LNCaP clone FGC (cell line): ENCODE measurements at regions not wholly inside any gene's neighbourhood (a gene's known extent, or its start where the extent isn't known, plus 50 kb on each side); places are given as distances from the start of the nearest gene placed in this dataset.

ENCODE experiments used
- DNase-seq: peaks from one replicate; pipeline ENCODE4 v3.0.0-alpha.2; 2011; ENCODE audit warnings: low read depth
- H3K4me3 ChIP-seq: 2 replicates; pipeline ENCODE4 v1.5.1; 2011; ENCODE audit warnings: mild to moderate bottlenecking, low read depth, low read length, control low read depth
- TF ChIP-seq, protein P1 (sequence below): IDR thresholded peaks from 2 replicates; pipeline ENCODE4 v1.5.1; 2012; ENCODE audit warnings: mild to moderate bottlenecking; ENCODE audit not compliant: control insufficient read depth, insufficient read depth; ENCODE audit errors: extremely low read depth

- no peak overlapping the region for H3K4me3 ChIP-seq
- no peak for DNase-seq
- TF ChIP-seq, protein P1, sequence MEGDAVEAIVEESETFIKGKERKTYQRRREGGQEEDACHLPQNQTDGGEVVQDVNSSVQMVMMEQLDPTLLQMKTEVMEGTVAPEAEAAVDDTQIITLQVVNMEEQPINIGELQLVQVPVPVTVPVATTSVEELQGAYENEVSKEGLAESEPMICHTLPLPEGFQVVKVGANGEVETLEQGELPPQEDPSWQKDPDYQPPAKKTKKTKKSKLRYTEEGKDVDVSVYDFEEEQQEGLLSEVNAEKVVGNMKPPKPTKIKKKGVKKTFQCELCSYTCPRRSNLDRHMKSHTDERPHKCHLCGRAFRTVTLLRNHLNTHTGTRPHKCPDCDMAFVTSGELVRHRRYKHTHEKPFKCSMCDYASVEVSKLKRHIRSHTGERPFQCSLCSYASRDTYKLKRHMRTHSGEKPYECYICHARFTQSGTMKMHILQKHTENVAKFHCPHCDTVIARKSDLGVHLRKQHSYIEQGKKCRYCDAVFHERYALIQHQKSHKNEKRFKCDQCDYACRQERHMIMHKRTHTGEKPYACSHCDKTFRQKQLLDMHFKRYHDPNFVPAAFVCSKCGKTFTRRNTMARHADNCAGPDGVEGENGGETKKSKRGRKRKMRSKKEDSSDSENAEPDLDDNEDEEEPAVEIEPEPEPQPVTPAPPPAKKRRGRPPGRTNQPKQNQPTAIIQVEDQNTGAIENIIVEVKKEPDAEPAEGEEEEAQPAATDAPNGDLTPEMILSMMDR, result no peak
Measured at GRCh38 chr2:200750323-200750910, 61.3 kb upstream of the BZW1 start.

- TF ChIP-seq, protein P1, result no peak
- DNase-seq, result no peak
- H3K4me3 ChIP-seq, result no peak overlapping the region
Measured at GRCh38 chr2:200751786-200752185, 59.9 kb upstream of the BZW1 start.

DNA sequence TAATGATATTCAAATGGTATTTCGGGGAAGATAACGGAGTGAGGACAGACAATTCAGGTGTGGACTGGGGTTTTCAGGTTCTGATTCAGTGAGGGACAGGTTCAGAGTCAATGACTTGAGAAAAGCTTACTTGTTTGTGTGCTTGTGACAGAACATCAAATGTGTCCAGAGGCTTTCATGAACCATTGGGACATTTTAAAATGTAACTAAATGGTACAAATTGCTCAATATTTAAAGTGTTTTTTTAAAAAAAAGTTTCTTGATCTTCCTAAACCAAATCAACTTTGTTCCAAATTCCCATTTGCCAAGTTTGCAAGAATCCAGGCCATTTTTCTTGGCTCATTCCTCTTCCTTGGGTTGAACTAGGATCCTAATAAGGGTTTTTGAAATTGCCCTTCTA lies 59.4 kb upstream of the BZW1 start:
- TF ChIP-seq, protein P1, result no peak
- no peak overlapping the region for H3K4me3 ChIP-seq
- DNase-seq, result no peak

GRCh38 chr2:200752835-200753234 lies 58.9 kb upstream of the BZW1 start:
- TF ChIP-seq, protein P1, result no peak
- no peak for DNase-seq
- no peak overlapping the region for H3K4me3 ChIP-seq

GRCh38 chr2:200756618-200757321 lies 54.9 kb upstream of the BZW1 start:
- DNase-seq, result no peak
- TF ChIP-seq, protein P1, result no peak

DNA sequence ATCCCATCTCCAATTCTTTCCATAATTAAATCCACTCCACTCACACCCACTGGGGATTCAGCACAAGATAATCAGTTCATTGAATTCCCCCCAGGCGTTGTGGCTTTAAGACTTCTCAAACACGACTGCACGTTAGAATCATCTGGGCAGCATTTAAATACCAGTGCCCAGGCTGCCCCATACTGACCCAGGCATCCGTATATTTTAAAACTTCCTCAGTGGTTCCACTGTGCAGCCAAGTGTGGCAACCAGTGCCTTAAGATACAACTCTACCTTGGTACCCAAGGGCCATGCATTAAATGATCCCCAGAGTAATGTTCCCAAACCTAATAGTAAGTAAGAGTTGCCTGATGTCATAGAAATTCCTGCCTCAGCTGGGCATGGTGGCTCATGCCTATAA lies 54.3 kb upstream of the BZW1 start:
- DNase-seq, result no peak
- TF ChIP-seq, protein P1, result no peak
- no peak overlapping the region for H3K4me3 ChIP-seq

More at GRCh38 chr2:200756618-200757321, 54.9 kb upstream of the BZW1 start:
- H3K4me3 ChIP-seq, result no peak overlapping the region

- no peak overlapping the region for H3K4me3 ChIP-seq
- TF ChIP-seq, protein P1, result no peak
- DNase-seq, result no peak
Measured at GRCh38 chr2:200758341-200758740, 53.4 kb upstream of the BZW1 start.
